Heart right ventricle (tissue), 16 donors: ENCODE measurements at regions not wholly inside any gene's neighbourhood (a gene's known extent, or its start where the extent isn't known, plus 50 kb on each side); places are given as distances from the start of the nearest gene placed in this dataset.

Experiments
- ATAC-seq, 8 donors: fragments of 200-7000 bp; cut with Tn5 transposase; one replicate each; pipeline ENCODE4 v1.9.1; 2020; ENCODE audit warnings: mild to moderate bottlenecking in 8 of 8, moderate library complexity in 8 of 8, moderate number of reproducible peaks in 1 of 8
- DNase-seq, 2 donors: peaks; one replicate each; pipeline ENCODE4 v3.0.0-alpha.2; 2020
- H3K27ac ChIP-seq, 10 donors: fragments of 200-600 bp; sonication (generic) in 2 of 10; one replicate each; pipeline versions ENCODE4 v1.5.0 to v1.8.0; 2020 to 2022; ENCODE audit warnings: mild to moderate bottlenecking in 3 of 10
- H3K27me3 ChIP-seq, 7 donors: fragments of 200-600 bp; one replicate each; pipeline ENCODE4 v1.8.0; 2021 to 2022; ENCODE audit warnings: mild to moderate bottlenecking in 2 of 7
- H3K36me3 ChIP-seq, 9 donors: fragments of 200-600 bp; sonication (generic) in 1 of 9; one replicate each; pipeline versions ENCODE4 v1.5.0 to v1.8.0; 2020 to 2022; ENCODE audit warnings: mild to moderate bottlenecking in 2 of 9
- H3K4me1 ChIP-seq, 9 donors: fragments of 200-600 bp; sonication (generic) in 1 of 9; one replicate each; pipeline versions ENCODE4 v1.5.0 to v1.8.0; 2020 to 2022; ENCODE audit warnings: mild to moderate bottlenecking in 4 of 9
- H3K4me3 ChIP-seq, 10 donors: fragments of 200-600 bp; sonication (generic) in 2 of 10; one replicate each; pipeline versions ENCODE4 v1.5.0 to v1.8.0; 2020 to 2022; ENCODE audit warnings: mild to moderate bottlenecking in 7 of 10, moderate library complexity in 2 of 10
- H3K9me3 ChIP-seq, 11 donors: fragments of 200-600 bp in 10 of 11; sonication (generic) in 2 of 11; one replicate each; pipeline versions ENCODE4 v1.5.0 to v1.8.0; 2013 to 2022; ENCODE audit warnings: mild to moderate bottlenecking in 2 of 11, control low read depth in 1 of 11, moderate library complexity in 1 of 11
- CTCF ChIP-seq, 9 donors: fragments of 200-600 bp; sonication (generic) in 2 of 9; IDR thresholded peaks; one replicate each; pipeline versions ENCODE4 v1.5.0 to v1.8.0; 2021 to 2022; ENCODE audit warnings: antibody characterized with exemption in 9 of 9, mild to moderate bottlenecking in 5 of 9, moderate library complexity in 1 of 9
- WGBS, 2 donors: extraction: QIAGEN DNeasy Blood & Tissue Kit; methylation state at CpG; one replicate each; pipeline ENCODE4 v1.1.7; 2013; ENCODE audit warnings: inconsistent platforms in 1 of 2; 5-methylcytosine and 5-hydroxymethylcytosine counted together
- intact Hi-C, 10 donors: fragments of 100-400 bp; cut with DNase I; formaldehyde crosslinking; loops; one replicate each; pipeline versions ENCODE4 v1.11.1 to v1.14.2; 2022
- donor health status: Arrhythmogenic right ventricular cardiomyopathy.
- donor health status: ischemic (EF 13 %, LVEDD 7.1; RV severe dilation, severe dysfunction).
- donor health status: healthy with polysubstance abuse.
- donor health status: DM: no; HTN: yes; CAD: no.
- donor health status: DM: no; HTN: no; CAD: no.
- donor health status: ischemic (EF 25% LVEDD 6.9; RV normal size, moderate dysfunction).
- donor health status: ischemic (EF 25% LVEDD 5.7; RV mildly dilated, moderate dysfunction).
- donor health status: healthy.
- donor health status: DM: yes; HTN: yes; CAD: no.
- donor health status: Ischemic cardiomyopathy.
- donor health status: ischemic (EF 35%, LVEDD 5.7; RV mildly dilated, moderate dysfunction).
- donor health status: nonischemic (EF 11% LVEDD 7.7; RV severe dilation, severe dysfunction).
- donor health status: DM: yes; HTN: yes; CAD: no.
- donor health status: PGD.
- donor health status: ischemic (EF 29% LVEDD 5.4; RV normal size, mild dysfunction).
- donor health status: nonischemic (EF 23%, LVEDD 6.1; RV moderate dilation, normal function).

- intact Hi-C loops, result no loop called here
- H3K9me3 ChIP-seq, result no peaks in the 10 kb centered on the region
- TF ChIP-seq CTCF (IDR thresholded peaks at IDR 0.05), result no peak
- H3K27me3 ChIP-seq, result no peaks in the 10 kb centered on the region
- WGBS, 2 donors, result 93 to 96% methylated on average over 3 of the region's 3 CpGs
- H3K27ac ChIP-seq, result no peak overlapping the region
- DNase-seq, result no peak
- peaks cover 0 to 49% (median 8%) of the 10 kb centered on the region in 9 donors for H3K4me1 ChIP-seq
- no peak for ATAC-seq
- H3K36me3 ChIP-seq, result no peaks in the 10 kb centered on the region
- H3K4me3 ChIP-seq, result no peak overlapping the region
Observed at GRCh38 chr5:54607006-54607405, 89.4 kb downstream of the SNX18 start.

- DNase-seq (no peak), ATAC-seq (peak in 7 of 8 donors; percentile 27 to 76 (median 58))
- no peak overlapping the region for H3K4me3 ChIP-seq
- H3K27ac ChIP-seq, result peak overlapping the region in 1 of 10 donors; percentile 43
- H3K36me3 ChIP-seq, result no peaks in the 10 kb centered on the region
- peaks cover 0 to 24% (median 9%) of the 10 kb centered on the region in 9 donors for H3K4me1 ChIP-seq
- WGBS, 2 donors, result 39 to 50% methylated on average over 1 of the region's 1 CpG
- no peaks in the 10 kb centered on the region for H3K27me3 ChIP-seq
- peaks cover 0 to 12% (median 0%) of the 10 kb centered on the region in 11 donors for H3K9me3 ChIP-seq
- TF ChIP-seq CTCF (IDR thresholded peaks at IDR 0.05), result no peak
- intact Hi-C loops, result no loop called here
Observed at GRCh38 chr5:54603372-54603771, 85.8 kb downstream of the SNX18 start.

- Histone ChIP-seq H3K27me3 (no peaks in the 10 kb centered on the region), H3K4me3 (no peak overlapping the region), H3K27ac (peak overlapping the region in 4 of 10 donors; percentile 51 to 83 (median 58)), H3K4me1 (peaks cover 0 to 20% (median 9%) of the 10 kb centered on the region in 9 donors), H3K9me3 (peaks cover 0 to 21% (median 7%) of the 10 kb centered on the region in 11 donors), H3K36me3 (no peaks in the 10 kb centered on the region)
- TF ChIP-seq CTCF (IDR thresholded peaks at IDR 0.05), result no peak
- DNase-seq (no peak), ATAC-seq (no peak)
- WGBS, 2 donors, result 89 to 90% methylated on average over 7 of the region's 7 CpGs
- intact Hi-C loops, result no loop called here
Observed at GRCh38 chr5:54602475-54602874, 84.9 kb downstream of the SNX18 start.

- ATAC-seq (peak; percentile 28 to 93 (median 78)), DNase-seq (no peak)
- WGBS, 2 donors, result 58 to 72% methylated on average over 8 of the region's 8 CpGs
- H3K4me3 ChIP-seq, result no peak overlapping the region
- H3K4me1 ChIP-seq, result peaks cover 0 to 20% (median 9%) of the 10 kb centered on the region in 9 donors
- H3K27me3 ChIP-seq, result no peaks in the 10 kb centered on the region
- intact Hi-C loops, result no loop called here
- H3K9me3 ChIP-seq, result peaks cover 0 to 30% (median 9%) of the 10 kb centered on the region in 11 donors
- peak overlapping the region in 5 of 10 donors; percentile 26 to 83 (median 56) for H3K27ac ChIP-seq
- H3K36me3 ChIP-seq, result no peaks in the 10 kb centered on the region
- TF ChIP-seq CTCF (IDR thresholded peaks at IDR 0.05), result no peak
Observed at GRCh38 chr5:54601411-54602230, 84.1 kb downstream of the SNX18 start.
